GM10266 (cell line): ENCODE measurements at regions not wholly inside any gene's neighbourhood (a gene's known extent, or its start where the extent isn't known, plus 50 kb on each side); places are given as distances from the start of the nearest gene placed in this dataset.
"Not testable (repeated sequence)": the region's sequence is repeated elsewhere in the genome, so short reads cannot be mapped to it uniquely, and the experiment has no call there.

Experiments used
- DNase-seq: peaks from one replicate; pipeline ENCODE4 v3.0.0; 2012; ENCODE audit errors: extremely low spot score
- TF ChIP-seq, protein P1 (sequence below): IDR thresholded peaks from 2 replicates; pipeline ENCODE4 v1.5.1; 2012; ENCODE audit warnings: mild to moderate bottlenecking, low read depth; ENCODE audit not compliant: control insufficient read depth, insufficient read depth; ENCODE audit errors: missing control alignments

DNA sequence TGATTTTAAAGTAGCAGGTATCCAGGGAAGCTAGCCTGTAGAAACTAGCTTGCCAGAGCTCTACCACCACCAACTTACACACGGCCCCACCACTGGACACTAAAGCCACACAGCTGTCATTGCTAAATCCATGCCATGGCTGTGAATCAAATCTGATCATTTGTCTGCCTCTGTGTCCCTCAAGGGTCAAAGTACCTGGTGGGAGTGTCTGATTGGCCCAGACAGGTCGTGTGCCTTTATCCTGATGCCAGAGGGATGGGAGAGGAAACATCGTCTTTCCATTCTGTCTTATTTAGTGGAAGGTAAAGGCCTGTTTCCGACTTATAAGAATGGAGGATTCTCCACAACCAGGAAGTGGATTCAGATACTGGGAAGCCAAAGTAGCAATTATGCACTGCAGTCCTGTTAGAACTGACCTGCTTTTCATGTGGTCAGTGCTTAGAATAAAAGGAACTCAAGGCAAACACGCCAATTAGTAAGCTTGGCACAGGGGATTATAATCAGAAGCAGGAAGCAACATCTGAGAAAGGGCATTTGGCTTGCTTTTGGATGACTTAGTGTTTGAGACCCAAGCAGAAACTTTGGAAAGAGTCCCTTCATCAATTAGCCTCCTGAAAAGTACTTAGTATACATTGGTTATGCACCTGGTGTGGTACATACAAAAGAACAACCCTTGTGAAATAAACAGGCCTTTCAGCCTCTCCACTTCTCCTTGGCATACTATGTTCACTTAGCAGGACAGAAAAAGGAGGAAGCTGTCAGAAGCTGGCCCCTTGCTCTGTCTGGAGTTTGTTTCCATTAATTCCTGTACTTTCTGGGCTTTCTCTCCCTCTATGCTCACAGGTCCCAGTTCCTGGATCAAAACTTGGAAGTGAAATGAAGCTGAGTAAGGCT is 192.4 kb downstream of the NUFIP1 start:
- no peak for DNase-seq
- TF ChIP-seq, protein P1, sequence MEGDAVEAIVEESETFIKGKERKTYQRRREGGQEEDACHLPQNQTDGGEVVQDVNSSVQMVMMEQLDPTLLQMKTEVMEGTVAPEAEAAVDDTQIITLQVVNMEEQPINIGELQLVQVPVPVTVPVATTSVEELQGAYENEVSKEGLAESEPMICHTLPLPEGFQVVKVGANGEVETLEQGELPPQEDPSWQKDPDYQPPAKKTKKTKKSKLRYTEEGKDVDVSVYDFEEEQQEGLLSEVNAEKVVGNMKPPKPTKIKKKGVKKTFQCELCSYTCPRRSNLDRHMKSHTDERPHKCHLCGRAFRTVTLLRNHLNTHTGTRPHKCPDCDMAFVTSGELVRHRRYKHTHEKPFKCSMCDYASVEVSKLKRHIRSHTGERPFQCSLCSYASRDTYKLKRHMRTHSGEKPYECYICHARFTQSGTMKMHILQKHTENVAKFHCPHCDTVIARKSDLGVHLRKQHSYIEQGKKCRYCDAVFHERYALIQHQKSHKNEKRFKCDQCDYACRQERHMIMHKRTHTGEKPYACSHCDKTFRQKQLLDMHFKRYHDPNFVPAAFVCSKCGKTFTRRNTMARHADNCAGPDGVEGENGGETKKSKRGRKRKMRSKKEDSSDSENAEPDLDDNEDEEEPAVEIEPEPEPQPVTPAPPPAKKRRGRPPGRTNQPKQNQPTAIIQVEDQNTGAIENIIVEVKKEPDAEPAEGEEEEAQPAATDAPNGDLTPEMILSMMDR, result no peak

DNA sequence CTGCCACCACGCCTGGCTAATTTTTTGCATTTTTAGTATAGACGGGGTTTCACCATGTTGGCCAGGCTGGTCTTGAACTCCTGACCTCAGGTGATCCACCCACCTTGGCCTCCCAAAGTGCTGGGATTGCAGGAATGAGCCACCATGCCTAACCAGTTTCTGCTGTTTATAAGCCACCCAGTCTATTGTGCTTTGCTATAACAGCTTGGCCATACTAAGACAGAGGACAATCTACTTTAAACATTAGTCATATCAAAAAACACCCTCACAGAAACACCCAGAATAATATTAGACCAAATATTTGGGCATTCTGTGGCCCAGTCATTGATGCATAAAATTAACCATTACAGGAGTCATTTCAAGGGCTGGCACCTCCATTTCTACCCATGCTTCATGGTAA is 193.2 kb downstream of the NUFIP1 start:
- DNase-seq, result not testable (repeated sequence)

DNA sequence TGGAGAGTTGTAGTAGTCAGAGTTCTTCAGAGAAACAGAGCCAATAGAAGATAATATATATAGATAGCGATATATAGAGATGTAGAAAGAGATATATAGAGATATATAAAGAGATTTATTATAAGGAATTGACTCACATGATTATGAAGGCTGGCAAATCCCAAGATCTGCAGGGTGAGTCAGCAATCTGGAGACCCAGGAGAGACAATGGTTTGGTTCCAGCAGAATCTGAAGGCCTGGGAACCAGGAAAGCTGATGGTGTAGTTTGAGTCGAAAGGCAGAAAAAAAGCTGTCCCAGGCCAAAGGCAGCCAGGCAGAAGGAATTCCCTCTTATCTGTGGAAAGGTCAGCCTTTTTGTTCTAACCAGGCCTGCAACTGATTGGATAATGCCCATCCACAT is 194.1 kb downstream of the NUFIP1 start:
- TF ChIP-seq, protein P1, result no peak
- DNase-seq, result no peak

DNA sequence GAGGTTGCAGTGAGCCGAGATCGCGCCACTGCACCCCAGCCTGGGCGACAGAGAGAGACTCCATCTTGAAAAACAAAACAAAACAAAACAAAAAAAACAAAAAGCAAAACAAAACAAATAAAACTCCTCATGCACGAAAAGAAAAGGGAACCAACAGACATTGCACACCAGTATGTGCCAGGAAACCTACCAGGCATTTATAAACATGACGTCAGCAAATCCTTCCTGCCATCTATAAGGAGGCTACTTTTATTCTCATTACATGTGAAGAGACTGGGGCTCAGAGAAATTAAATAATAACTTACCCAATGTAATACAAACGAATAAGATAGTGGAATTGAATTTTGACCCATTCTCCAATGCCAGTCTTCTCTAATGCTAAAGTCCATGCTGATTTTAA is 197.2 kb downstream of the NUFIP1 start:
- TF ChIP-seq, protein P1, result no peak
- DNase-seq, result no peak

DNA sequence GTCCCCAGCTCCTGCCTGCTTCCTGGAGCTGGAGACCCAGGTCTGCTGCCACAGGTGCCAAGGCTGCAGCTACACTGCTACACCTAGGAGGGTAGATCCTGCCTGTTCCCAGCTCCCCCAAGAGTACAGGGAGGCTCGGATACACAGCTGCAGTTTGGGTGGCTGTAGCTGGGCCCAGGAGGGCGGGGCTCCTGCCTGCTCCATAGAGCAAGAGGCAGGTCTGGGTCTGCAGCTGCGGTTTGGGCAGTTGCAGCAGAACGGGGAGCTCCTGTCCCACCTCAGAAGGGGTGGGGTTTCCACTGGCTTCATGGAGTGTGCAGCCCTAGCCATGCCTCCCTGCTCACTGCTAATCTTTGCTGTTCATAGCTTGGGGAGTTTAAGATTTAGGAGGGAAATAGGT is 199.0 kb downstream of the NUFIP1 start:
- DNase-seq, result no peak
- TF ChIP-seq, protein P1, result no peak

DNA sequence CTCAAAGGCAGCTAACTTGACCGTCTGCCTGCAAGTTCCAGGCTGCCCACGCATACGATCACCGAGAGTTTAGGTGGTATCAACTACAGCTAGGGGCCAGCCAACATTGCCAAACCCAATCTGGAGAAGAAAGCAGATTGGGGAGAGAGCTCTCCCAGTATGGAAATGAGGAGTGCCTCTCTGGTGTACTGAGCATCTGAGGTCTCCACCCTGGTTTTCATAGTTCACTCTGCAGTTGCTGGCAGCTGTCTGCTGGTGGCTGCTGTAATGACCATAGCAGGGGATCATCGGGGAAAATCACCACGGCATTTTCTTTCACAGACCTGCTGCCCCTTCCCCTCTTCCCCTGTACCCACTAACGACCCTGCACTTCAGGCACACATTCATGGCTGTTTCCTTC is 201.7 kb downstream of the NUFIP1 start:
- no peak for DNase-seq
- TF ChIP-seq, protein P1, result no peak

DNA sequence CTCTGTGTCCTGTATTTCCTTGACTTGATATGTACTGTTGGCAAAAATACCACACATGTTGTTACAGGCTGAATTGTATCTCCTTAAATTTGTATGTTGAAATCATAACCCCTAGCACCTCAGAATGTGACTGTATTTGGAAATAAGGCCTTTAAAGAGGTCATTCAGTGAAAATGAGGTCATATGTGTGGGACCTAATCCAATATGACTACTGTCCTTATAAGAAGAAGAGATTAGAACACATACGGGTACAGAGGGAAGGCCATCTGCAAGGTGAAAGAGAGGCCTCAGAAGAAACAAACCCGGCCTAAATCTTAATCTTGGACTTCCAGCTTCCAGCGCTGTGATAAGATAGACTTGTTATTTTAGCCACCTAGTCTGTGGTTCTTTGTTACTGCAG is 202.5 kb downstream of the NUFIP1 start:
- DNase-seq, result no peak
- TF ChIP-seq, protein P1, result no peak
